ENCODE measurements at regions not wholly inside any gene's neighbourhood (a gene's known extent, or its start where the extent isn't known, plus 50 kb on each side); places are given as distances from the start of the nearest gene placed in this dataset.

GRCh38 chr1:96372881-96373280 is 348.7 kb upstream of the PTBP2 start:
- TF ChIP-seq CTCF (IDR thresholded peaks at IDR 0.05; ENCODE audit: extremely low read depth, insufficient read depth, missing control alignments), result no peak
- in situ Hi-C loops (cut with MboI; ENCODE audit: low pct_unique_long_range_greater_than_20kb, low sequenced_read_pairs, unreplicated experiment), result no loop called here
- no peak for DNase-seq (ENCODE audit: low spot score)

- in situ Hi-C loops (cut with MboI; ENCODE audit: low pct_unique_long_range_greater_than_20kb, low sequenced_read_pairs, unreplicated experiment), result no loop called here
- no peak for TF ChIP-seq CTCF (IDR thresholded peaks at IDR 0.05; ENCODE audit: extremely low read depth, insufficient read depth, missing control alignments)
- no peak for DNase-seq (ENCODE audit: low spot score)
Observed at GRCh38 chr1:96374076-96374762, 347.4 kb upstream of the PTBP2 start.

- TF ChIP-seq CTCF (IDR thresholded peaks at IDR 0.05; ENCODE audit: extremely low read depth, insufficient read depth, missing control alignments), result no peak
- in situ Hi-C loops (cut with MboI; ENCODE audit: low pct_unique_long_range_greater_than_20kb, low sequenced_read_pairs, unreplicated experiment), result no loop called here
- DNase-seq (ENCODE audit: low spot score), result no peak
Observed at GRCh38 chr1:96376846-96377245, 344.7 kb upstream of the PTBP2 start.

GRCh38 chr1:96384611-96385010 is 337.0 kb upstream of the PTBP2 start:
- TF ChIP-seq CTCF (IDR thresholded peaks at IDR 0.05; ENCODE audit: extremely low read depth, insufficient read depth, missing control alignments), result no peak
- no peak for DNase-seq (ENCODE audit: low spot score)
- in situ Hi-C loops (cut with MboI; ENCODE audit: low pct_unique_long_range_greater_than_20kb, low sequenced_read_pairs, unreplicated experiment), result no loop called here

GRCh38 chr1:96387785-96388184 is 333.8 kb upstream of the PTBP2 start:
- TF ChIP-seq CTCF (IDR thresholded peaks at IDR 0.05; ENCODE audit: extremely low read depth, insufficient read depth, missing control alignments), result no peak
- in situ Hi-C loops (cut with MboI; ENCODE audit: low pct_unique_long_range_greater_than_20kb, low sequenced_read_pairs, unreplicated experiment), result no loop called here
- no peak for DNase-seq (ENCODE audit: low spot score)

GRCh38 chr1:96388421-96389310 is 332.9 kb upstream of the PTBP2 start:
- DNase-seq (ENCODE audit: low spot score), result no peak
- no peak for TF ChIP-seq CTCF (IDR thresholded peaks at IDR 0.05; ENCODE audit: extremely low read depth, insufficient read depth, missing control alignments)

More at GRCh38 chr1:96388421-96389310, 332.9 kb upstream of the PTBP2 start:
- in situ Hi-C loops (cut with MboI; ENCODE audit: low pct_unique_long_range_greater_than_20kb, low sequenced_read_pairs, unreplicated experiment), result no loop called here
